ENCODE measurements at regions not wholly inside any gene's neighbourhood (a gene's known extent, or its start where the extent isn't known, plus 50 kb on each side); places are given as distances from the start of the nearest gene placed in this dataset.

DNA sequence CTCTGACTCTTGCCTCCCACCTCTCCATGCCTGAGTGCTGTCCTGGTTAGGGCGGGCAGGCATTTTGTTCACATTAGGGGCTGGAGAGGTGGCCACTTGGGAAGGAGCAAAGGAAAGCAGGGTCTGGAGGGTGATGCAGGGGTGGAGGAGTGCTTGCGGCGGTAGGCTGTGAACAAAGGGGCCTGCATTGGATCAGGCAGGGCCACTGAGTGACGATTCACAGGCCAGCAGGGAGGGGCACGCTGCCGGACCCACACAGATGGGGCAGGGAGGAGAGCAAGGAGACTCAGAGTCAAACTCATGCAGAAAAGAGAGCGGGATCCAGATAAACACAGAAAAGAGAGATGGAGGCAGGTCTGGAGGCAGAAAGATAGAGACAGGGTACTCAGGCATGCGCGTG lies 58.4 kb upstream of the TBX3 start:
- no peaks in the 10 kb centered on the region for H3K9me2 ChIP-seq (replicated peaks; ENCODE audit: insufficient read depth, low read length)
- DNase-seq = no peak
- H2AFZ ChIP-seq (ENCODE audit: low read length) = no peak overlapping the region

DNA sequence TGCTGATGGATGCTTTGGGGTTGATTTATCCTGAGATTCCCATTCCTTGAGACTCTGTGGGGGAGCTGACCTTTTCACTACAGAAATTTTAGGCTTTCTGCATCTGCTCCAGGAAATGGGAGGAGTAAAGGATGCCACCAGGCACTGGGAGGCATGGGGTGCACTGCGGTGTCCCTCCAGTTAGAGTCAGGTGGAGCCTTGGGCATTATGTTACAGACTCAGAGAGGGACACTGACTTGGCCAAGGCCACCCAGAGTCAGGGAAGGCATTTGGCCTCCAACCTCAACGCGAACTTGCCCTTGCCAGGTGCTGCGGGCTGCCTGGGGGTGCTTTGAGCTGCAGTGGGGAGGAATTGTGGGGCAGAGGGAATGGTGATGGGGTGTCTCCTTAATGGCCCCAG lies 58.0 kb upstream of the TBX3 start:
- Histone ChIP-seq H3K27me3 (ENCODE audit: low read length) (no peaks in the 10 kb centered on the region), H3K9me3 (ENCODE audit: low read length) (no peaks in the 10 kb centered on the region)

More for the DNA sequence above, 58.4 kb upstream of the TBX3 start:
- H3K36me3 ChIP-seq (ENCODE audit: insufficient read depth, low read length) = no peaks in the 10 kb centered on the region
- H3K4me2 ChIP-seq (ENCODE audit: low read depth, low read length, poor library complexity, severe bottlenecking) = no peak overlapping the region
- no peak overlapping the region for H3K4me3 ChIP-seq (ENCODE audit: low read length)
- no peaks in the 10 kb centered on the region for H3K27me3 ChIP-seq (ENCODE audit: low read length)
- no peaks in the 10 kb centered on the region for H4K20me1 ChIP-seq (ENCODE audit: insufficient read depth, low read depth, low read length)
- H3K9me3 ChIP-seq (ENCODE audit: low read length) = no peaks in the 10 kb centered on the region
- H3K9ac ChIP-seq (ENCODE audit: low read length) = no peak overlapping the region
- no peaks in the 10 kb centered on the region for H3K4me1 ChIP-seq (ENCODE audit: low read length)
- no peaks in the 10 kb centered on the region for H3K79me2 ChIP-seq (ENCODE audit: low read length)
- H3K27ac ChIP-seq (ENCODE audit: low read length) = no peak overlapping the region

DNA sequence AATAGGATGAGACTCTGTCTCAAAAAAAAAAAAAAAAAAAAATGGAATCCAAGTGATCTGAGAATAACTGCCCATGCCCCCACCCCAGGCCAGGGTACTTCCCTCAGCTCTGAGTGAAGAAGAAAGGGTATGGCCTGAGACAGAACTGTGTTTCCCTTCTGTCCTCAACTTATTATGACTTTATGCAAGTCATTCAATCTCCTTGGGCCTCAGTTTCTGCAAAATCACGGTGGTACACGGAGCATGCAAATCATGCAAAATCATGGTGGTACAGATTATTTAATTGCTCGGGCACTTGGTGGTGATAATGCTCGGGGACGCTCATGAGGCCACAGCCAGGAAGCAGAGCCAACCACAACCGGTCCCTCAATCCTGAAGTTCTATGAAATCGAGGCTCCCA lies 56.5 kb upstream of the TBX3 start:
- DNase-seq = no peak
- H3K4me3 ChIP-seq (ENCODE audit: low read length) = no peak overlapping the region
- no peak overlapping the region for H3K27ac ChIP-seq (ENCODE audit: low read length)
- no peak overlapping the region for H2AFZ ChIP-seq (ENCODE audit: low read length)
- H3K79me2 ChIP-seq (ENCODE audit: low read length) = no peaks in the 10 kb centered on the region
- no peaks in the 10 kb centered on the region for H3K36me3 ChIP-seq (ENCODE audit: insufficient read depth, low read length)
- H3K9ac ChIP-seq (ENCODE audit: low read length) = no peak overlapping the region
- H3K27me3 ChIP-seq (ENCODE audit: low read length) = no peaks in the 10 kb centered on the region
- no peaks in the 10 kb centered on the region for H3K4me1 ChIP-seq (ENCODE audit: low read length)
- H3K4me2 ChIP-seq (ENCODE audit: low read depth, low read length, poor library complexity, severe bottlenecking) = no peak overlapping the region
- H4K20me1 ChIP-seq (ENCODE audit: insufficient read depth, low read depth, low read length) = no peaks in the 10 kb centered on the region
- H3K9me2 ChIP-seq (replicated peaks; ENCODE audit: insufficient read depth, low read length) = no peaks in the 10 kb centered on the region
- H3K9me3 ChIP-seq (ENCODE audit: low read length) = no peaks in the 10 kb centered on the region

More for the DNA sequence above, 58.0 kb upstream of the TBX3 start:
- Histone ChIP-seq H3K4me1 (ENCODE audit: low read length) (no peaks in the 10 kb centered on the region), H2AFZ (ENCODE audit: low read length) (no peak overlapping the region), H3K27ac (ENCODE audit: low read length) (no peak overlapping the region), H4K20me1 (ENCODE audit: insufficient read depth, low read depth, low read length) (no peaks in the 10 kb centered on the region), H3K79me2 (ENCODE audit: low read length) (no peaks in the 10 kb centered on the region), H3K9me2 (replicated peaks; ENCODE audit: insufficient read depth, low read length) (no peaks in the 10 kb centered on the region), H3K4me3 (ENCODE audit: low read length) (no peak overlapping the region), H3K4me2 (ENCODE audit: low read depth, low read length, poor library complexity, severe bottlenecking) (no peak overlapping the region), H3K9ac (ENCODE audit: low read length) (no peak overlapping the region), H3K36me3 (ENCODE audit: insufficient read depth, low read length) (no peaks in the 10 kb centered on the region)
- no peak for DNase-seq

DNA sequence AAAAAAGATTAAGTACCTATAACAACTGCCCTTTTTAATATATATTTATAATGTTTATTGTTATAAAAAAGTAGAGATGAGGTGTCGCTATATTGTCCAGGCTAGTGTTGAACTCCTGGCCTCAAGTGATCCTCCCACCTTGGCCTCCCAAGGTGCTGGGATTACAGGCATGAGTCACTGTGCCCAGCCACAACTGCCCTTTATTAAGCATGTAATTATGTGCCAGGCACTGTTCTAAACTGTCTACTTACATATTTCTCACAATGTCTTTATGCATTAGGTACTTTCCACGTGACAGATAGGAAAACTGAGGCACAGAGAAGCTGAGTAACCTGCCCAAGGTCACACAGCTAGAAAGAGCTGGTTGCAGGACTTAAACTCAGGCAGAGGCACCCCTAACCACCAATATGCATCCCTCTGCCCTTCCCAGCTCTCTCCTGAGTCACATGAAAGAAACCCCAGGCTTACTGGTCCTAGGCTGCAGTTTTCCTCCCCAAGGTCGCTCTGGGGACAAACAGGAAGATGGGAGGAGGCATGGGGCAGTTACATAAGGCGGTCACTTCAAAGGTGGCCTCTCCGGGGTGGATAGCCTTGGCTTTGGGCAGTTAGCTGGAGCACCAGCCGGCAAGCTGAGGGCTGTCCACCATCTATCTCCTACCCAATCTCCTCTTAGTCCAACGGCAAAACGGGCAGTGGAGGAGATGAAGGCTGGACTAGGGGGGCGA lies 54.6 kb upstream of the TBX3 start:
- Histone ChIP-seq H3K9me3 (ENCODE audit: low read length) (no peaks in the 10 kb centered on the region), H3K36me3 (ENCODE audit: insufficient read depth, low read length) (no peaks in the 10 kb centered on the region), H3K27me3 (ENCODE audit: low read length) (no peaks in the 10 kb centered on the region), H3K4me2 (ENCODE audit: low read depth, low read length, poor library complexity, severe bottlenecking) (no peak overlapping the region), H3K9ac (ENCODE audit: low read length) (no peak overlapping the region), H3K9me2 (replicated peaks; ENCODE audit: insufficient read depth, low read length) (no peaks in the 10 kb centered on the region), H3K4me1 (ENCODE audit: low read length) (no peaks in the 10 kb centered on the region), H3K4me3 (ENCODE audit: low read length) (no peak overlapping the region), H3K79me2 (ENCODE audit: low read length) (no peaks in the 10 kb centered on the region), H2AFZ (ENCODE audit: low read length) (no peak overlapping the region), H4K20me1 (ENCODE audit: insufficient read depth, low read depth, low read length) (no peaks in the 10 kb centered on the region), H3K27ac (ENCODE audit: low read length) (no peak overlapping the region)
- no peak for DNase-seq

DNA sequence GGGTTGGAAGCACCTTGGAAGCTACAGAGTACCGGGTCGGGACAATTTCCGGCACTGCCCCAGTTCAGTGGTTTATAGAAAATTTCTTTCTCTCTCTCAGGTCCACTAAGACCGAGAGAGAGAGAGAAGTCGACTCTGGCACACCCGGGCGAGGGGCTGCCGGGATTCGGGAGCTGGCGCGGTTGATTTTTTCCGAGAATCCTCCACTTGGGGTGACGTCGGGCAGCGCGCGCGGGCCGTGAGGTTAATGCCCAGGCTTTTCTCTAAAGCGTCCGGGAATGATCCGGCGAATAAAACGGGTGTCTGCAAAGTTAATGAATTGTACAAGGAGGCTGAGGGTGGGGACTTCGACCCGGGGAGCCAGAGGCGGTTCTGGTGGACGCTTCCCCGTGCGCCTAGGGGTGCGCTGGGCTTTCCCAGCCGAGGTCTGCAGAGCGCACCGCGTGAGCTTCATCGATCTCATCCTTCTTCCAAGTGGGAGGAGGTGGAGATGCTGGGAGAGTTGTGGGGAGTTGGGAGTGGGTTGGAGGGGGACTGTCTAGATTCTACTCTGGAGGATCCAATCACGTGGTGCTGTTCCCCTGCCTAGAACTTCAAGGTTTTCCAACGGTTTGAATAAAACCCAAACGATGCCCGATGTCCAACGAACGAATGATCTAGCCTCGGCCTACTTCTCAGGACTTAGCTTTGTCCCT lies 51.9 kb upstream of the TBX3 start:
- H3K9ac ChIP-seq (ENCODE audit: low read length) = no peak overlapping the region
- H3K4me2 ChIP-seq (ENCODE audit: low read depth, low read length, poor library complexity, severe bottlenecking) = no peak overlapping the region
- H3K9me2 ChIP-seq (replicated peaks; ENCODE audit: insufficient read depth, low read length) = no peaks in the 10 kb centered on the region
- H3K27me3 ChIP-seq (ENCODE audit: low read length) = no peaks in the 10 kb centered on the region
- no peak overlapping the region for H3K27ac ChIP-seq (ENCODE audit: low read length)
- no peak overlapping the region for H3K4me3 ChIP-seq (ENCODE audit: low read length)
- no peak overlapping the region for H2AFZ ChIP-seq (ENCODE audit: low read length)
- no peaks in the 10 kb centered on the region for H3K9me3 ChIP-seq (ENCODE audit: low read length)
- H4K20me1 ChIP-seq (ENCODE audit: insufficient read depth, low read depth, low read length) = no peaks in the 10 kb centered on the region
- no peaks in the 10 kb centered on the region for H3K4me1 ChIP-seq (ENCODE audit: low read length)
- no peaks in the 10 kb centered on the region for H3K79me2 ChIP-seq (ENCODE audit: low read length)
- DNase-seq = no peak
- no peaks in the 10 kb centered on the region for H3K36me3 ChIP-seq (ENCODE audit: insufficient read depth, low read length)

DNA sequence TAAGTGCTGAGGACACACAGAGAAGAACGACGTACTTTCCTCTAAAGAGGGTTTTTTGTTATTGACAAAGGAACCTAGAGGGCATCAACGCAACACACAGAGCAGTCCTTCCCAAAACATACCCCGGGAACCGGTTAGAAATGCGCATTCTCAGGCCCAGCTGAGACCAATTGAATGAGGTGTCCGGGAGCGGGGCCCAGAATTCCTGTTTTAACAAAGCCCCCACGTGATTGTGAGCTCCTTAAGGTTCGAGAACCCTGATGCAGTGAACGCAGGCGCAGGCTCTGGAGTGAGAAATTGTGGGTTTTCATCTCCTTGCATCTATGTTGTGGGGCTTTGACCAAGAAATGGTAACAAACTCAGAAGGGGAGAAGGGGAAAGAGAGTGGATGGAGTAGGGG lies 51.0 kb upstream of the TBX3 start:
- Histone ChIP-seq H3K4me2 (ENCODE audit: low read depth, low read length, poor library complexity, severe bottlenecking) (no peak overlapping the region), H3K4me1 (ENCODE audit: low read length) (no peaks in the 10 kb centered on the region), H3K4me3 (ENCODE audit: low read length) (no peak overlapping the region), H3K27me3 (ENCODE audit: low read length) (no peaks in the 10 kb centered on the region), H4K20me1 (ENCODE audit: insufficient read depth, low read depth, low read length) (no peaks in the 10 kb centered on the region), H3K36me3 (ENCODE audit: insufficient read depth, low read length) (no peaks in the 10 kb centered on the region), H2AFZ (ENCODE audit: low read length) (no peak overlapping the region), H3K79me2 (ENCODE audit: low read length) (no peaks in the 10 kb centered on the region), H3K9me2 (replicated peaks; ENCODE audit: insufficient read depth, low read length) (no peaks in the 10 kb centered on the region), H3K9ac (ENCODE audit: low read length) (no peak overlapping the region), H3K27ac (ENCODE audit: low read length) (no peak overlapping the region), H3K9me3 (ENCODE audit: low read length) (no peaks in the 10 kb centered on the region)
- DNase-seq = no peak

DNA sequence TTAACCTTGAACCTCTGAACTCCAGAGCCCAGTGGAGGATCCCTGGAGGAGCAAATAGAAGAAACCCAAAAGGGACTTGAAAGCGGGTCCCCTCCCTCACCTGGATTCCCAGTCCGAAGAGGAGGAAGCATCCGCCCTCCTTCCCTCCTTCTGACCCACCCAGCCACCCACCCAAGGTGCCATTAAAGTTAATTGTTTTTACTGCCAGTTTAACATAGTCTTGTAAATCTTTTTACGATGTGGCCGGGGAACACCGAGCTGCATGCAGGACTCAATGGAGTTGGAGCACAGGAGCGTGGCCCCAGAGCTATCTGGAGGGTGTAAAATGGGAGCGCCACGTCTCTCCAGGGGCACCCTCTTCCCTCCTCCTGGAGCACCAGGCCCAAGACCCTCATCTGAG lies 49.9 kb upstream of the TBX3 start:
- no peaks in the 10 kb centered on the region for H3K36me3 ChIP-seq (ENCODE audit: insufficient read depth, low read length)
- no peak overlapping the region for H3K27ac ChIP-seq (ENCODE audit: low read length)
- H4K20me1 ChIP-seq (ENCODE audit: insufficient read depth, low read depth, low read length) = no peaks in the 10 kb centered on the region
- no peaks in the 10 kb centered on the region for H3K27me3 ChIP-seq (ENCODE audit: low read length)
- H2AFZ ChIP-seq (ENCODE audit: low read length) = no peak overlapping the region
- H3K79me2 ChIP-seq (ENCODE audit: low read length) = no peaks in the 10 kb centered on the region
- no peaks in the 10 kb centered on the region for H3K4me1 ChIP-seq (ENCODE audit: low read length)
- no peak for DNase-seq
- H3K9me3 ChIP-seq (ENCODE audit: low read length) = no peaks in the 10 kb centered on the region
- H3K4me2 ChIP-seq (ENCODE audit: low read depth, low read length, poor library complexity, severe bottlenecking) = no peak overlapping the region
- no peak overlapping the region for H3K9ac ChIP-seq (ENCODE audit: low read length)
- no peaks in the 10 kb centered on the region for H3K9me2 ChIP-seq (replicated peaks; ENCODE audit: insufficient read depth, low read length)
- no peak overlapping the region for H3K4me3 ChIP-seq (ENCODE audit: low read length)

All from Karpas-422 (cell line).